Mammary epithelial cell (primary cell): ENCODE measurements at regions not wholly inside any gene's neighbourhood (a gene's known extent, or its start where the extent isn't known, plus 50 kb on each side); places are given as distances from the start of the nearest gene placed in this dataset.

Experiments used
- CTCF ChIP-seq, 2 donors: IDR thresholded peaks in 1 of 2; conservative IDR thresholded peaks in 1 of 2; 2 replicates each; pipeline ENCODE4 v1.5.1; 2011 to 2012; ENCODE audit warnings: inconsistent platforms in 2 of 2, low read length in 2 of 2, mild to moderate bottlenecking in 2 of 2, control low read depth in 1 of 2, low read depth in 1 of 2; ENCODE audit not compliant: insufficient read depth in 1 of 2; ENCODE audit errors: extremely low read depth in 1 of 2
- EZH2 ChIP-seq: IDR thresholded peaks from 2 replicates; pipeline ENCODE4 v1.6.1; 2012; ENCODE audit warnings: low read length, inconsistent platforms, borderline replicate concordance

- no peak for TF ChIP-seq CTCF (conservative IDR thresholded peaks at IDR 0.05 in 1 of 2, IDR thresholded peaks at IDR 0.05 in 1 of 2; ENCODE audit: extremely low read depth in 1 of 2, insufficient read depth in 1 of 2, low read depth in 1 of 2, low read length in 2 of 2)
- TF ChIP-seq EZH2: no peak
These were observed 657.9 kb upstream of the HS3ST5 start for GRCh38 chr6:115000736-115001135.
